Heart left ventricle (tissue), 13 donors: ENCODE measurements at regions not wholly inside any gene's neighbourhood (a gene's known extent, or its start where the extent isn't known, plus 50 kb on each side); places are given as distances from the start of the nearest gene placed in this dataset.

ENCODE experiments used
- CTCF ChIP-seq, 12 donors: fragments of 200-600 bp; sonication (generic) in 4 of 12; IDR thresholded peaks; one replicate each; pipeline versions ENCODE4 v1.5.0 to v1.8.0; 2018 to 2022; ENCODE audit warnings: antibody characterized with exemption in 12 of 12, mild to moderate bottlenecking in 5 of 12
- POLR2A ChIP-seq, 2 donors: fragments of 450-650 bp; IDR thresholded peaks; one replicate each; pipeline ENCODE4 v1.6.1; 2017; ENCODE audit warnings: antibody characterized with exemption in 2 of 2, mild to moderate bottlenecking in 2 of 2, moderate library complexity in 2 of 2
- donor health status: ischemic (EF 13 %, LVEDD 7.1; RV severe dilation, severe dysfunction).
- donor health status: DM: no; HTN: yes; CAD: no.
- donor health status: DM: no; HTN: no; CAD: no.
- donor health status: ischemic (EF 25% LVEDD 6.9; RV normal size, moderate dysfunction).
- donor health status: ischemic (EF 25% LVEDD 5.7; RV mildly dilated, moderate dysfunction).
- donor health status: ischemic (EF 35%, LVEDD 5.7; RV mildly dilated, moderate dysfunction).
- donor health status: nonischemic (EF 11% LVEDD 7.7; RV severe dilation, severe dysfunction).
- donor health status: DM: yes; HTN: yes; CAD: no.
- donor health status: PGD.
- donor health status: ischemic (EF 29% LVEDD 5.4; RV normal size, mild dysfunction).
- donor health status: nonischemic (EF 23%, LVEDD 6.1; RV moderate dilation, normal function).

GRCh38 chr2:43123486-43123885 lies 102.9 kb downstream of the ZFP36L2 start:
- no peak for TF ChIP-seq CTCF (IDR thresholded peaks at IDR 0.05)
- TF ChIP-seq POLR2A (IDR thresholded peaks at IDR 0.05) = no peak
